LNCaP clone FGC (cell line): ENCODE measurements at regions not wholly inside any gene's neighbourhood (a gene's known extent, or its start where the extent isn't known, plus 50 kb on each side); places are given as distances from the start of the nearest gene placed in this dataset.

Source experiments
- DNase-seq: peaks from one replicate; pipeline ENCODE4 v3.0.0-alpha.2; 2011; ENCODE audit warnings: low read depth
- H3K4me3 ChIP-seq: 2 replicates; pipeline ENCODE4 v1.5.1; 2011; ENCODE audit warnings: mild to moderate bottlenecking, low read depth, low read length, control low read depth
- TF ChIP-seq, protein P1 (sequence below): IDR thresholded peaks from 2 replicates; pipeline ENCODE4 v1.5.1; 2012; ENCODE audit warnings: mild to moderate bottlenecking; ENCODE audit not compliant: control insufficient read depth, insufficient read depth; ENCODE audit errors: extremely low read depth

DNA sequence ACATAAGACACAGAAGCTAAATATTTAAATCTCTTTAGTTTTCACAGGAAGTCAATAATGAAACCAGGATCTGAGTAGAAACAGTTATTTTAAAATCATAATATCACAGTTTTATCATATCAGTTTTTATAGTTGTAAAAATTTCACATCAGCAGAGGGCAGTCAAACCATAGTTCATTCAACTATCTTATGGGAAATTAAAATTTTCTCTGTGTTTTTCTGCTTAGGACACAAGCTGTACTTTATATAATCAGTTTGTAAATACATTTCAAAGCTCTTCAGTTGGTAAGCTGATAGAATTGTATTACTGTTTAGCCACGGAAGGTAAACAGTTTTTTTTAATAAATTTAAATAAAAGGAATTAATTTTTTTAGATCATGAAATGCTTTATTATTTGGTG lies 204.8 kb upstream of the NUDT6 start:
- H3K4me3 ChIP-seq: no peak overlapping the region
- TF ChIP-seq, protein P1, sequence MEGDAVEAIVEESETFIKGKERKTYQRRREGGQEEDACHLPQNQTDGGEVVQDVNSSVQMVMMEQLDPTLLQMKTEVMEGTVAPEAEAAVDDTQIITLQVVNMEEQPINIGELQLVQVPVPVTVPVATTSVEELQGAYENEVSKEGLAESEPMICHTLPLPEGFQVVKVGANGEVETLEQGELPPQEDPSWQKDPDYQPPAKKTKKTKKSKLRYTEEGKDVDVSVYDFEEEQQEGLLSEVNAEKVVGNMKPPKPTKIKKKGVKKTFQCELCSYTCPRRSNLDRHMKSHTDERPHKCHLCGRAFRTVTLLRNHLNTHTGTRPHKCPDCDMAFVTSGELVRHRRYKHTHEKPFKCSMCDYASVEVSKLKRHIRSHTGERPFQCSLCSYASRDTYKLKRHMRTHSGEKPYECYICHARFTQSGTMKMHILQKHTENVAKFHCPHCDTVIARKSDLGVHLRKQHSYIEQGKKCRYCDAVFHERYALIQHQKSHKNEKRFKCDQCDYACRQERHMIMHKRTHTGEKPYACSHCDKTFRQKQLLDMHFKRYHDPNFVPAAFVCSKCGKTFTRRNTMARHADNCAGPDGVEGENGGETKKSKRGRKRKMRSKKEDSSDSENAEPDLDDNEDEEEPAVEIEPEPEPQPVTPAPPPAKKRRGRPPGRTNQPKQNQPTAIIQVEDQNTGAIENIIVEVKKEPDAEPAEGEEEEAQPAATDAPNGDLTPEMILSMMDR: peak; percentile 41; the same call in 1 of the 2 replicates
- no peak for DNase-seq

DNA sequence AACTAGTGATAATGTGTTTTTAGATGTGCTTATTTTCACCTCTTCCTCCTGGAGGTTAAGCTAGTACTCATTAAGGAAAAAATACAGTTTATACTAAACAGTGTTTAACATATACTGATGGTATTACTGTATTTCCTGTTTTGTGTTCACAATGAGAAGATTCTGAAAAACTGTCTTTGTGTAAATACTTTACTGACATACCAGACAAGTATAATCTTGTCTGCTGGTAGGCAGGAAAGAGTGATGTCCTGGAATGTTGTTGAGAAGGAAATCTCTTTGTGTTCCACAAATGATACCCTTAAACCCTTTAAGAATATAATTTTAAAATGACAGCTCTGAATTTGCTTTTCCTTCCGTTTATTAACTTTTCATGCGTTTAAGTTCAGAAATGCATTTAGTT lies 205.5 kb upstream of the NUDT6 start:
- H3K4me3 ChIP-seq: no peak overlapping the region
- TF ChIP-seq, protein P1: no peak
- DNase-seq: no peak

GRCh38 chr4:123133397-123134050 lies 211.1 kb upstream of the NUDT6 start:
- H3K4me3 ChIP-seq: no peak overlapping the region
- no peak for DNase-seq
- TF ChIP-seq, protein P1: no peak

DNA sequence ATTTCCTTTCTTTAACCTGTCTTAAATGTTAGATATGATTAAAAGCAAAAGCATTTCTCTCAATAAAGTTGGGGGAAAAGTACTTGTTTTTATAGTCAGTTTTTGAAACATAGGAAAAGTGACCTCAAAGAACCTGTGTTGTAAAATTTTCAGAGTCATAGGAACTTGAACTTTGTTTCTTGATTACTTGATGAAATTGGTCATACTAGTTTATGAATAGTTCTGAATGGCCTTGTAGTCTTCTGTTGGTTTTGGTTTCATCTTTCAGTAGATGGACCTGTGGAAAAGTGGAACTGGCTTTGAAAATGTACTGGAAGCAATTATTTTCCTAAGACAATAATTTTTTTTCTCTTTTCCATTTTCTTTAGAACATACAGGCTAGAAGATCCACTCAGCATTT lies 222.2 kb upstream of the NUDT6 start:
- DNase-seq: no peak
- H3K4me3 ChIP-seq: no peak overlapping the region
- TF ChIP-seq, protein P1: no peak

DNA sequence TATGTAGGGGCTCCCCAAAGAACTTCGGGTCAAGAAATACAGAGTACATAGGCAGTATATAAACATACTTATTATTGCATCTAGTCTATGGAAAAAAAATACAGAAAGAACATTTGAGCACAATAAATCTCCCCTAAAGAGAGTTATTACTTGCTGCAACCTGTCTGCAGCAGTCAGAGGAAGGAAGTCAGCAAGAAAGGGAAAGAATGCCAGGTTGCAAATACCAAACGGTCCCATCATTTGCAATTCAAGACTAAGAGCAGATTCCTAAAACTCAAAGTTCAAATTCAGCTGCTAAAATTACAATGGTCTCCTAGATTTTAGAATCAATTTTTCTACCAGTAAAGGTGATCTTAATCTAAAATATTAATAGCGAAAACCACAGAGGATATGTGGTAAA lies 236.2 kb upstream of the NUDT6 start:
- no peak for DNase-seq
- TF ChIP-seq, protein P1: no peak
- no peak overlapping the region for H3K4me3 ChIP-seq

- no peak overlapping the region for H3K4me3 ChIP-seq
- TF ChIP-seq, protein P1: no peak
- DNase-seq: no peak
These were observed 237.1 kb upstream of the NUDT6 start for GRCh38 chr4:123159479-123159878.

- DNase-seq: no peak
- H3K4me3 ChIP-seq: no peak overlapping the region
- TF ChIP-seq, protein P1: no peak
These were observed 233.7 kb upstream of the SPRY1 start for GRCh38 chr4:123162859-123163258.
